ENCODE measurements at regions not wholly inside any gene's neighbourhood (a gene's known extent, or its start where the extent isn't known, plus 50 kb on each side); places are given as distances from the start of the nearest gene placed in this dataset.

- WGBS (ENCODE audit: insufficient coverage), result 13% methylated on average over 1 of the region's 3 CpGs
- H3K27me3 Mint-ChIP-seq (ENCODE audit: low read depth in 3 of 3), result no peaks in the 10 kb centered on the region
These were observed 818.8 kb upstream of the GYPC start for GRCh38 chr2:125837128-125837527.

GRCh38 chr2:125837611-125838010 is 818.3 kb upstream of the GYPC start:
- no peak overlapping the region for H3K27ac ChIP-seq (ENCODE audit: low read depth in 1 of 2, low read length in 2 of 2)
- H3K27me3 ChIP-seq (ENCODE audit: control insufficient read depth in 2 of 2, insufficient read depth in 2 of 2, low read length in 2 of 2), result no peaks in the 10 kb centered on the region
- Mint-ChIP-seq H3K9me3 (peaks cover 0 to 2% (median 0%) of the 10 kb centered on the region in 7 donors), H3K4me3 (no peak overlapping the region), H3K27me3 (ENCODE audit: low read depth in 3 of 3) (no peaks in the 10 kb centered on the region), H3K27ac (no peak overlapping the region), H3K36me3 (no peaks in the 10 kb centered on the region), H3K4me1 (no peaks in the 10 kb centered on the region)
- no peak overlapping the region for H3K4me2 ChIP-seq (replicated peaks; ENCODE audit: extremely low read depth, low read length, poor library complexity, severe bottlenecking)
- H2AFZ ChIP-seq (ENCODE audit: insufficient read depth, low read depth, low read length, poor library complexity, severe bottlenecking), result no peak overlapping the region
- H3K36me3 ChIP-seq (replicated peaks in 1 of 2; ENCODE audit: control insufficient read depth in 1 of 2, insufficient read depth in 2 of 2, low read length in 2 of 2), result no peaks in the 10 kb centered on the region
- DNase-seq, result no peak
- no peaks in the 10 kb centered on the region for H3K9me3 ChIP-seq (replicated peaks in 1 of 2; ENCODE audit: control insufficient read depth in 1 of 2, insufficient read depth in 1 of 2, low read length in 2 of 2)
- no peak for TF ChIP-seq CTCF (IDR thresholded peaks at IDR 0.05)
- intact Hi-C loops (cut with micrococcal nuclease), result no loop called here
- H3K4me1 ChIP-seq (ENCODE audit: control insufficient read depth in 1 of 2, insufficient read depth in 2 of 2, low read length in 2 of 2), result no peaks in the 10 kb centered on the region
- H3K79me2 ChIP-seq (ENCODE audit: insufficient read depth, low read length), result no peaks in the 10 kb centered on the region
- WGBS (ENCODE audit: insufficient coverage), result 90% methylated on average over 2 of the region's 5 CpGs
- no peak overlapping the region for H3K9ac ChIP-seq (ENCODE audit: insufficient read depth, low read length, poor library complexity, severe bottlenecking)
- H4K20me1 ChIP-seq (ENCODE audit: insufficient read depth, low read length), result no peaks in the 10 kb centered on the region
- no peak overlapping the region for H3K4me3 ChIP-seq (replicated peaks in 1 of 3; ENCODE audit: low read depth in 2 of 3, low read length in 3 of 3)

More at GRCh38 chr2:125837128-125837527, 818.8 kb upstream of the GYPC start:
- Histone ChIP-seq H3K9me3 (replicated peaks in 1 of 2; ENCODE audit: control insufficient read depth in 1 of 2, insufficient read depth in 1 of 2, low read length in 2 of 2) (no peaks in the 10 kb centered on the region), H3K9ac (ENCODE audit: insufficient read depth, low read length, poor library complexity, severe bottlenecking) (no peak overlapping the region), H3K27ac (ENCODE audit: low read depth in 1 of 2, low read length in 2 of 2) (no peak overlapping the region), H3K27me3 (ENCODE audit: control insufficient read depth in 2 of 2, insufficient read depth in 2 of 2, low read length in 2 of 2) (no peaks in the 10 kb centered on the region), H3K4me3 (replicated peaks in 1 of 3; ENCODE audit: low read depth in 2 of 3, low read length in 3 of 3) (no peak overlapping the region), H3K4me2 (replicated peaks; ENCODE audit: extremely low read depth, low read length, poor library complexity, severe bottlenecking) (no peak overlapping the region), H4K20me1 (ENCODE audit: insufficient read depth, low read length) (no peaks in the 10 kb centered on the region), H2AFZ (ENCODE audit: insufficient read depth, low read depth, low read length, poor library complexity, severe bottlenecking) (no peak overlapping the region), H3K4me1 (ENCODE audit: control insufficient read depth in 1 of 2, insufficient read depth in 2 of 2, low read length in 2 of 2) (no peaks in the 10 kb centered on the region), H3K79me2 (ENCODE audit: insufficient read depth, low read length) (no peaks in the 10 kb centered on the region), H3K36me3 (replicated peaks in 1 of 2; ENCODE audit: control insufficient read depth in 1 of 2, insufficient read depth in 2 of 2, low read length in 2 of 2) (no peaks in the 10 kb centered on the region)
- Mint-ChIP-seq H3K27ac (peak overlapping the region in 1 of 7 donors; percentile 30), H3K9me3 (peaks cover 0 to 3% (median 0%) of the 10 kb centered on the region in 7 donors), H3K36me3 (no peaks in the 10 kb centered on the region), H3K4me1 (no peaks in the 10 kb centered on the region), H3K4me3 (no peak overlapping the region)
- intact Hi-C loops (cut with micrococcal nuclease), result no loop called here
- no peak for DNase-seq
- TF ChIP-seq CTCF (IDR thresholded peaks at IDR 0.05), result no peak
